ENCODE measurements at regions not wholly inside any gene's neighbourhood (a gene's known extent, or its start where the extent isn't known, plus 50 kb on each side); places are given as distances from the start of the nearest gene placed in this dataset.
"Not testable (repeated sequence)": the region's sequence is repeated elsewhere in the genome, so short reads cannot be mapped to it uniquely, and the experiment has no call there.

DNA sequence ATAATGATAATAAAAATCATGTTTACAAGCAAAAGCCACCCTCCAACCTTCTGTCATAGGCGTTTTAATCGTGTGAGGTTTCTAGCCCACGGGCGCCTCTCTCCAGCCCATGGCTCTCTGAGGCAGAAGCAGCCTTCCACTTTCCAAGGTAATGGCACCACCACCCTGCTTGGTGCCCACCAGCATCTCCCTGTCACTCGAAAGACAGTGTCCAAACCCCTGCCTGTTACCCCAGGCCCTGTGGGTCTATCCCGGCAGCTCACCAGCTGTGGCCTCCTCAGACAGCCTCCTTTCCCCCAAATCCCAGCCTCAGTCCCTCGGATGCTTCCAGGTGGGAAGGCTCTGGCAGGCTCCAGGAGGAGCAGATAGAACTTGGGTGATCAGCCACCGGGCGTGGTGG lies 123.8 kb upstream of the LPCAT1 start:
- H3K9ac ChIP-seq (ENCODE audit: low read depth in 1 of 2, low read length in 2 of 2) = no peak overlapping the region
- no peak overlapping the region for H3K4me3 ChIP-seq (ENCODE audit: low read length in 2 of 2)
- H3K9me3 ChIP-seq (ENCODE audit: control insufficient read depth in 2 of 2, low read length in 2 of 2) = no peaks in the 10 kb centered on the region
- H3K27ac ChIP-seq (ENCODE audit: low read depth in 2 of 2, low read length in 2 of 2) = no peak overlapping the region
- no peaks in the 10 kb centered on the region for H3K36me3 ChIP-seq (ENCODE audit: control insufficient read depth in 2 of 2, insufficient read depth in 2 of 2, low read length in 2 of 2)
- H3K27me3 ChIP-seq (ENCODE audit: control insufficient read depth in 2 of 2, insufficient read depth in 2 of 2, low read length in 2 of 2) = peaks cover 19 to 21% of the 10 kb centered on the region in 2 donors
- no peaks in the 10 kb centered on the region for H3K4me1 ChIP-seq (ENCODE audit: control insufficient read depth in 2 of 2, insufficient read depth in 2 of 2, low read length in 2 of 2)

DNA sequence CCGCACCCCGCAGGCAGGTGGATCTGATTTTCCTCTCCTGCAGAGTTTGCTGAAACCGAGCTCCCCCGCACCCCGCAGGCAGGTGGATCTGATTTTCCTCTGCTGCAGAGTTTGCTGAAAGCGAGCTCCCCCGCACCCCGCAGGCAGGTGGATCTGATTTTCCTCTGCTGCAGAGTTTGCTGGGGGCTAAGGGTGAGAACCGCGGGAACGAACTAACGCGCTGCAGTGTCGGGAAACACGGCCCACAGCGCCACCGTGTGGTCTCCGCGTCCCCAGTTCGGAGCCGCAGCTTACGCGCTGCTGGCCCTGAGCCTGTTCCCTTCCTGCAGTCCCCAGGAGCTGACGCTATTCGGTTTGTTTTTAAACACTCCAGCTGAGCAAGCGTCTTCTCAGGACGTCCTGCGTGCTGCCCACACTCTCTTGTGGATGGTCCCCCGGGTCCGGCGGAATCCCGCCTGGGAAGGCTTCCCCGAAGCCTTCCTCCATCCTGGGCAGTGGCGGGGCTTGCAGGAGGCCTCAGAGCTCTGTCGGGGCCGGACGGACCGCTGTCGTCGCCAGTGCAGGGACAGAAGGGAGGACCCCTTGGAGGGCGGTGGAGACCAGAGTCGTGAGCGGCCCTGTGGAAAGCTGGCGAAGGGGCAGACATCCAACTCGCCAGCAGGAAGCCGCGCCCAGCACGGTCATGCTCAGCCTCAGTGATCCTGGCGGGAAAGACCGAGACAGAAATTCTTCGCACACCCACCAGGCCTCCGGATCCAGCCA lies 121.2 kb upstream of the LPCAT1 start:
- Histone ChIP-seq H3K27ac (ENCODE audit: low read depth in 2 of 2, low read length in 2 of 2) (no peak overlapping the region), H3K27me3 (ENCODE audit: control insufficient read depth in 2 of 2, insufficient read depth in 2 of 2, low read length in 2 of 2) (peaks cover 20 to 22% of the 10 kb centered on the region in 2 donors), H3K4me3 (ENCODE audit: low read length in 2 of 2) (peak overlapping the region; percentile 37 to 39), H3K9me3 (ENCODE audit: control insufficient read depth in 2 of 2, low read length in 2 of 2) (no peaks in the 10 kb centered on the region), H3K4me1 (ENCODE audit: control insufficient read depth in 2 of 2, insufficient read depth in 2 of 2, low read length in 2 of 2) (peaks cover 0 to 3% of the 10 kb centered on the region in 2 donors), H3K9ac (ENCODE audit: low read depth in 1 of 2, low read length in 2 of 2) (no peak overlapping the region), H3K36me3 (ENCODE audit: control insufficient read depth in 2 of 2, insufficient read depth in 2 of 2, low read length in 2 of 2) (no peaks in the 10 kb centered on the region)

DNA sequence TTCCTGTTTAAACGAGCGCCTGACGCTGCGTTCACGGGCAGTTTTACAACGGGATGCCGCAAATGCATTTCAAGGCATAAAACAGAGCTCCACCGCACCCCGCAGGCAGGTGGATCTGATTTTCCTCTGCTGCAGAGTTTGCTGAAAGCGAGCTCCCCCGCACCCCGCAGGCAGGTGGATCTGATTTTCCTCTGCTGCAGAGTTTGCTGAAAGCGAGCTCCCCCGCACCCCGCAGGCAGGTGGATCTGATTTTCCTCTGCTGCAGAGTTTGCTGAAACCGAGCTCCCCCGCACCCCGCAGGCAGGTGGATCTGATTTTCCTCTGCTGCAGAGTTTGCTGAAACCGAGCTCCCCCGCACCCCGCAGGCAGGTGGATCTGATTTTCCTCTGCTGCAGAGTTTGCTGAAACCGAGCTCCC lies 120.6 kb upstream of the LPCAT1 start:
- H3K4me1 ChIP-seq (ENCODE audit: control insufficient read depth in 2 of 2, insufficient read depth in 2 of 2, low read length in 2 of 2); H3K4me3 ChIP-seq (ENCODE audit: low read length in 2 of 2); H3K9me3 ChIP-seq (ENCODE audit: control insufficient read depth in 2 of 2, low read length in 2 of 2); H3K9ac ChIP-seq (ENCODE audit: low read depth in 1 of 2, low read length in 2 of 2); H3K36me3 ChIP-seq (ENCODE audit: control insufficient read depth in 2 of 2, insufficient read depth in 2 of 2, low read length in 2 of 2); H3K27ac ChIP-seq (ENCODE audit: low read depth in 2 of 2, low read length in 2 of 2): not testable (repeated sequence)
- H3K27me3 ChIP-seq (ENCODE audit: control insufficient read depth in 2 of 2, insufficient read depth in 2 of 2, low read length in 2 of 2) = peaks cover 20 to 22% of the 10 kb centered on the region in 2 donors

DNA sequence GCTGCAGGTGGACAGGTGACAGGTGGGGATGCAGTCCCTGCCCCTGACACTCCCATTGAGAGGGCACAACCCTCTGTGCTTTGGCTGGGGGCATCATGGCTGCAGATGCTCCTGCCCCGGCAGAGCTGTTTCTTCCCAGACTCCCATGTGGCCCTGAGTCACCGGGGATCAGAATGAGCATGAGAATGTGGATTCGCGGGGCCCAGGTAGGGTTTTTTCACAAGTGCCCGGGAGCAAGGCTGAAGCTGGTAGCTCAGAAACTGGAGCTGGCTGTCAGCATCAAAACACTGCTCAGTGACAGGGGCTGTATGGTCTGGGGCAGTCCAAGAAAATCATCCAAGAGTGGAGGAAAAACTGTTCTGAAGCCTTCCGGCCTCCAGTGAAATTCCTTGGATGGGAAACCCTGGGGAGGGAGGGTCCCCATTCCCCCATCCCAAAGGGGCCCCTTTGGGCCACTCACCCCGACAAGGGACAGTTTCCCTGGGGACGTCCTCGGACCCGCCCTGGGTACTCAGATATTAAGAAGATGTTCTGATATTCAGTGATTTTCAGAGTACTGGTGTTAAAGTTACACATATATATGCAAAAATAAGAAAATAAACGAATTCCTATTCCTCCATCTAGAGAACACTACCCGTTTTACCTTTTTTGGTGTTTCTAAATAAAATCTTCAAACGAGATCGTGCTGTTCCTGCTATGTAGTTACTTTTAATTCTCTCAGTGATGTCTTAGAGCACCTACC lies 120.1 kb upstream of the LPCAT1 start:
- Histone ChIP-seq H3K27me3 (ENCODE audit: control insufficient read depth in 2 of 2, insufficient read depth in 2 of 2, low read length in 2 of 2) (peaks cover 20 to 22% of the 10 kb centered on the region in 2 donors), H3K4me3 (ENCODE audit: low read length in 2 of 2) (no peak overlapping the region), H3K4me1 (ENCODE audit: control insufficient read depth in 2 of 2, insufficient read depth in 2 of 2, low read length in 2 of 2) (peaks cover 0 to 3% of the 10 kb centered on the region in 2 donors), H3K9ac (ENCODE audit: low read depth in 1 of 2, low read length in 2 of 2) (no peak overlapping the region), H3K9me3 (ENCODE audit: control insufficient read depth in 2 of 2, low read length in 2 of 2) (no peaks in the 10 kb centered on the region), H3K36me3 (ENCODE audit: control insufficient read depth in 2 of 2, insufficient read depth in 2 of 2, low read length in 2 of 2) (no peaks in the 10 kb centered on the region), H3K27ac (ENCODE audit: low read depth in 2 of 2, low read length in 2 of 2) (no peak overlapping the region)

DNA sequence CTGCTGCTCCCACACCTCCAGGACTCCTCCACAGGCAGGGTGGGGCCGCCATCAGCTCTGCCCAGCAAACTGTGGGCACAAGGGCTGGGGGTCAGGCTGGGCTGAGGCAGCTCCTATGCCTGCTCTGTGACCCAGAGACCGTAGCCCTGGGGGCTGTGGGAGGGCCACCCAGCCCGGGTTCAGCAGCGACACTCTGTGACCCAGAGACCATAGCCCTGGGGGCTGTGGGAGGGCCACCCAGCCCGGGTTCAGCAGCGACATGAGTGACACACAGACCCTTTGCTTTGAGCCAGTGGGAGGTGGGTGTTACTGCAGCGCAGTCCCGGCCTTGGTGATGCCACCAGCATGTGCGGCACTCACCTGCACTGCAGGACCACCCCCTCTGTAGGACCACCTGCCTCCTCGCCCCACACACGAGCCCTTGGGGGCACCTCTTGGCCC lies 118.9 kb upstream of the LPCAT1 start:
- peaks cover 20 to 21% of the 10 kb centered on the region in 2 donors for H3K27me3 ChIP-seq (ENCODE audit: control insufficient read depth in 2 of 2, insufficient read depth in 2 of 2, low read length in 2 of 2)
- peaks cover 0 to 3% of the 10 kb centered on the region in 2 donors for H3K4me1 ChIP-seq (ENCODE audit: control insufficient read depth in 2 of 2, insufficient read depth in 2 of 2, low read length in 2 of 2)
- no peak overlapping the region for H3K9ac ChIP-seq (ENCODE audit: low read depth in 1 of 2, low read length in 2 of 2)
- H3K27ac ChIP-seq (ENCODE audit: low read depth in 2 of 2, low read length in 2 of 2) = no peak overlapping the region
- H3K36me3 ChIP-seq (ENCODE audit: control insufficient read depth in 2 of 2, insufficient read depth in 2 of 2, low read length in 2 of 2) = no peaks in the 10 kb centered on the region
- no peaks in the 10 kb centered on the region for H3K9me3 ChIP-seq (ENCODE audit: control insufficient read depth in 2 of 2, low read length in 2 of 2)
- H3K4me3 ChIP-seq (ENCODE audit: low read length in 2 of 2) = no peak overlapping the region

DNA sequence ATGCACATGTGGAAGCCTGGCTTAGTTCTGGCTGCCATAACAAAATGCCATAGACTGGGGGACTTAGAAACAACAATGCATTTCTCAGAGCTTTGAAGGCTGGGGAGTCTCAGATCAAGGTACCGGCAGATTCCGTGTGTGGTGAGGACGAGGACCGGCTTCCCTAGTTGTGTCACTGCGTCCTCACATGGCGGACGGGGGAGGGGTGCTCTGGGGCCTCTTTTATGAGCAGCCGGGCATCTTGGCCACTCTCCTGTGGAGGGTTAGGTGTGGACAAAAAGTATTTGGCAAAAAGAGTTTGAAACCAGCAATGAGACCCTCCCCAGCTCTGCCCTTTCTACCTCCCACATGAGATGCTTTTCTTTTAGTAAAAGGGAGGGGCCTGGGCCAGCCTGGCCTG lies 118.5 kb upstream of the LPCAT1 start:
- Histone ChIP-seq H3K4me3 (ENCODE audit: low read length in 2 of 2) (no peak overlapping the region), H3K27ac (ENCODE audit: low read depth in 2 of 2, low read length in 2 of 2) (no peak overlapping the region), H3K27me3 (ENCODE audit: control insufficient read depth in 2 of 2, insufficient read depth in 2 of 2, low read length in 2 of 2) (peaks cover 19 to 20% of the 10 kb centered on the region in 2 donors), H3K36me3 (ENCODE audit: control insufficient read depth in 2 of 2, insufficient read depth in 2 of 2, low read length in 2 of 2) (no peaks in the 10 kb centered on the region), H3K9me3 (ENCODE audit: control insufficient read depth in 2 of 2, low read length in 2 of 2) (no peaks in the 10 kb centered on the region), H3K4me1 (ENCODE audit: control insufficient read depth in 2 of 2, insufficient read depth in 2 of 2, low read length in 2 of 2) (peaks cover 0 to 3% of the 10 kb centered on the region in 2 donors), H3K9ac (ENCODE audit: low read depth in 1 of 2, low read length in 2 of 2) (no peak overlapping the region)

DNA sequence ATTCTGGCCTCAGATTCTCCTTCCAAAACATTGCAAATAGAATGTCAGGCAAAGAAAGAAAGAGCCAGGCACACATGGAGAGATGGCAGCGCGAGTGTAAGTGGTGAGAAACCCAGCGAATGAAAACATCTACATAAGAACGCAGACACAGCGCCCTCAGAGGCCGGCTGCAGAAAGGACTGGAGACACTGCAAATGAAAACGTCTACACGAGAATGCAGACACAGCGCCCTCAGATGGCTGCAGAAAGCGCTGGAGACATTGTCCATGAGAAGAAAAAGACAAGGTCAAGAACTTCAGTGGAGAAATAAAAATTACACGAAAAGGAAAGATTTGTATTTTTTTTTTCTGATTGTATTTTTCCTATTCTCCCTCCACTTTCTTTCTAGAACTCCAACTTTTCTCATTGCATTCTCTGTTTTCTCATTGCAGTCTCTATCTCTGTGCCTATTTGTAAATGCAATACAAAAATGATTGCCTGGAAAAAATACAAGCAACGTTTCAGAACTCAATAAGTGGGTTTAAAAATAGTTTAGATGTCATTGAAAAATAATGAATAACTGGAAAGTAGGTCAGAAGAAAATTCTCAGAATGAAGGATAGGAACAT lies 117.9 kb upstream of the LPCAT1 start:
- Histone ChIP-seq H3K9ac (ENCODE audit: low read depth in 1 of 2, low read length in 2 of 2) (no peak overlapping the region), H3K4me3 (ENCODE audit: low read length in 2 of 2) (no peak overlapping the region), H3K36me3 (ENCODE audit: control insufficient read depth in 2 of 2, insufficient read depth in 2 of 2, low read length in 2 of 2) (no peaks in the 10 kb centered on the region), H3K4me1 (ENCODE audit: control insufficient read depth in 2 of 2, insufficient read depth in 2 of 2, low read length in 2 of 2) (peaks cover 0 to 3% of the 10 kb centered on the region in 2 donors), H3K27ac (ENCODE audit: low read depth in 2 of 2, low read length in 2 of 2) (no peak overlapping the region), H3K9me3 (ENCODE audit: control insufficient read depth in 2 of 2, low read length in 2 of 2) (no peaks in the 10 kb centered on the region), H3K27me3 (ENCODE audit: control insufficient read depth in 2 of 2, insufficient read depth in 2 of 2, low read length in 2 of 2) (peaks cover 19 to 20% of the 10 kb centered on the region in 2 donors)

DNA sequence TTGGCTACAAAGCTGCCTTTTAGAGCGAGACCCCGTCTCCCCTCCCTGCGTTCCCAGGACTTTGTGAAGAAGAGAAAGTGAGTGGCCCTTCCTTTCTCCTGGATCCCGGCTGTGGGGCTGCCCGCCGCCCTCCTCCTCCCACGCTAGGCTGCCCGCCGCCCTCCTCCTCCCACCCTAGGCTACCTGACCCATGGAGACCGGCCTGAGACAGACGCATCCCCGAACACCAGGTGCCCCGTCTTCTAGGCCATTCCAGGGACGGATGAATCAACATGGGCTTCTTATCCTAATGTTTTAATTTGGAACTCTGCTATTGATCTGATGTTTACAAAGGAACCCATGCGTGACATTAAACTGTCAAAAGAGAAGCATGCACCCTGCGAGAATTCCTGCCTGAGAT lies 117.3 kb upstream of the LPCAT1 start:
- Histone ChIP-seq H3K9me3 (ENCODE audit: control insufficient read depth in 2 of 2, low read length in 2 of 2) (no peaks in the 10 kb centered on the region), H3K27me3 (ENCODE audit: control insufficient read depth in 2 of 2, insufficient read depth in 2 of 2, low read length in 2 of 2) (peaks cover 19 to 20% of the 10 kb centered on the region in 2 donors), H3K27ac (ENCODE audit: low read depth in 2 of 2, low read length in 2 of 2) (no peak overlapping the region), H3K9ac (ENCODE audit: low read depth in 1 of 2, low read length in 2 of 2) (no peak overlapping the region), H3K36me3 (ENCODE audit: control insufficient read depth in 2 of 2, insufficient read depth in 2 of 2, low read length in 2 of 2) (no peaks in the 10 kb centered on the region), H3K4me1 (ENCODE audit: control insufficient read depth in 2 of 2, insufficient read depth in 2 of 2, low read length in 2 of 2) (peaks cover 0 to 3% of the 10 kb centered on the region in 2 donors), H3K4me3 (ENCODE audit: low read length in 2 of 2) (no peak overlapping the region)

DNA sequence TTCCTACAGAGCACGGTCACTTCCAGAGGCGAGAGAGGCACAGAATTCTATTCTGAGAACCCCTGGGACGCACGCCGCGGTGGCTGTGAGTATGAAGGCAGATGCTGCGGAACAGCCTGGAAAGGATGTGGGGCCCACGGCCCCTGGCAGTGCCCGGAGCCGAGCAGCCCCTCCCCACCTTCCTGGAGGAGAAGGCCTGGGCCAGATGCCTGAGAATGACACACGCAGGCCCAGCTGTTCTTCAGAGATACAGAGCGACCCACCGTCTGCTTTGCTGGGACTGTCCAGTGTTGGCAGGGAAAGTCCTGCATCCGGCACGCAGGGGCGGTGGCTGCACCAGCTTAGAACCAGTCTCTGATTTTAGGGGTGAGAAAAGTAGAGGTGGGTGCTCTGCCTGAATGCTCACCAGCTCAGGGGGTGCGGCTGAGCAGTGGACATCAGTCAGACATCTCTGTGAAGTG lies 116.7 kb upstream of the LPCAT1 start:
- Histone ChIP-seq H3K4me1 (ENCODE audit: control insufficient read depth in 2 of 2, insufficient read depth in 2 of 2, low read length in 2 of 2) (peaks cover 0 to 3% of the 10 kb centered on the region in 2 donors), H3K9me3 (ENCODE audit: control insufficient read depth in 2 of 2, low read length in 2 of 2) (no peaks in the 10 kb centered on the region), H3K4me3 (ENCODE audit: low read length in 2 of 2) (no peak overlapping the region), H3K9ac (ENCODE audit: low read depth in 1 of 2, low read length in 2 of 2) (no peak overlapping the region), H3K36me3 (ENCODE audit: control insufficient read depth in 2 of 2, insufficient read depth in 2 of 2, low read length in 2 of 2) (no peaks in the 10 kb centered on the region), H3K27ac (ENCODE audit: low read depth in 2 of 2, low read length in 2 of 2) (no peak overlapping the region), H3K27me3 (ENCODE audit: control insufficient read depth in 2 of 2, insufficient read depth in 2 of 2, low read length in 2 of 2) (peaks cover 19 to 20% of the 10 kb centered on the region in 2 donors)

DNA sequence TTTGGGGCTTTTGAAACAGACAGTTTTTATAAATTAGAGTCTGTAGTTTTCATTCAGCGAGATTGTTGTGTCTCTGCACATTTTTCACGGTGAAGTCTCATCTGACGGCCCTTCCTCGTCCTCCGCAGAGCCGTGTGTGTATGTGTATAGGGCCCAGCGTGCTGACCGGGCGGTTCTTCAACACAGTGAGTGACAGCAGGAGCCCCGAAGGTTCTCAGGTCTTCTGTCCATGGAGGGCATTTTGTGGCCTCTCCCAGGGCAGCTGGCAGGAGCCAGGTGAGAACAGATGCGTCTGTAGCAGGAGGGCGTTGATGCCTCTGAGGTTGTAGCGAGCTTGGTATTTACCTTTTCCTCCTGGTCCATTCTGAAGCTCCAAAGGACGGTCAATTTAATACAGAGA lies 116.0 kb upstream of the LPCAT1 start:
- no peak overlapping the region for H3K4me3 ChIP-seq (ENCODE audit: low read length in 2 of 2)
- H3K9me3 ChIP-seq (ENCODE audit: control insufficient read depth in 2 of 2, low read length in 2 of 2) = no peaks in the 10 kb centered on the region
- H3K9ac ChIP-seq (ENCODE audit: low read depth in 1 of 2, low read length in 2 of 2) = no peak overlapping the region
- no peaks in the 10 kb centered on the region for H3K36me3 ChIP-seq (ENCODE audit: control insufficient read depth in 2 of 2, insufficient read depth in 2 of 2, low read length in 2 of 2)
- H3K27ac ChIP-seq (ENCODE audit: low read depth in 2 of 2, low read length in 2 of 2) = no peak overlapping the region
- H3K4me1 ChIP-seq (ENCODE audit: control insufficient read depth in 2 of 2, insufficient read depth in 2 of 2, low read length in 2 of 2) = peaks cover 0 to 5% of the 10 kb centered on the region in 2 donors
- peaks cover 14 to 15% of the 10 kb centered on the region in 2 donors for H3K27me3 ChIP-seq (ENCODE audit: control insufficient read depth in 2 of 2, insufficient read depth in 2 of 2, low read length in 2 of 2)
